NB4 (cell line): ENCODE measurements at regions not wholly inside any gene's neighbourhood (a gene's known extent, or its start where the extent isn't known, plus 50 kb on each side); places are given as distances from the start of the nearest gene placed in this dataset.

Experiments used
- DNase-seq: peaks from one replicate; pipeline ENCODE4 v3.0.0; 2010; ENCODE audit warnings: low read depth
- H3K4me3 ChIP-seq: one replicate; pipeline ENCODE4 v1.5.1; 2011; ENCODE audit warnings: mild to moderate bottlenecking, low read depth, low read length, moderate library complexity
- MYC ChIP-seq: IDR thresholded peaks from 2 replicates; pipeline ENCODE4 v1.6.1; 2011; ENCODE audit warnings: low read depth, low read length
- POLR2A ChIP-seq: IDR thresholded peaks from 2 replicates; pipeline ENCODE4 v1.6.1; 2011; ENCODE audit warnings: mild to moderate bottlenecking; ENCODE audit not compliant: insufficient read length; ENCODE audit errors: extremely low read depth
- TF ChIP-seq, protein P1 (sequence below): IDR thresholded peaks from one replicate; pipeline ENCODE4 v1.5.1; 2012; ENCODE audit warnings: low read depth, low read length
- TF ChIP-seq, protein P2 (sequence below): IDR thresholded peaks from 2 replicates; pipeline ENCODE4 v1.6.1; 2011; ENCODE audit warnings: low read depth, low read length

- no peak for DNase-seq
- no peak overlapping the region for H3K4me3 ChIP-seq
- TF ChIP-seq, protein P1, sequence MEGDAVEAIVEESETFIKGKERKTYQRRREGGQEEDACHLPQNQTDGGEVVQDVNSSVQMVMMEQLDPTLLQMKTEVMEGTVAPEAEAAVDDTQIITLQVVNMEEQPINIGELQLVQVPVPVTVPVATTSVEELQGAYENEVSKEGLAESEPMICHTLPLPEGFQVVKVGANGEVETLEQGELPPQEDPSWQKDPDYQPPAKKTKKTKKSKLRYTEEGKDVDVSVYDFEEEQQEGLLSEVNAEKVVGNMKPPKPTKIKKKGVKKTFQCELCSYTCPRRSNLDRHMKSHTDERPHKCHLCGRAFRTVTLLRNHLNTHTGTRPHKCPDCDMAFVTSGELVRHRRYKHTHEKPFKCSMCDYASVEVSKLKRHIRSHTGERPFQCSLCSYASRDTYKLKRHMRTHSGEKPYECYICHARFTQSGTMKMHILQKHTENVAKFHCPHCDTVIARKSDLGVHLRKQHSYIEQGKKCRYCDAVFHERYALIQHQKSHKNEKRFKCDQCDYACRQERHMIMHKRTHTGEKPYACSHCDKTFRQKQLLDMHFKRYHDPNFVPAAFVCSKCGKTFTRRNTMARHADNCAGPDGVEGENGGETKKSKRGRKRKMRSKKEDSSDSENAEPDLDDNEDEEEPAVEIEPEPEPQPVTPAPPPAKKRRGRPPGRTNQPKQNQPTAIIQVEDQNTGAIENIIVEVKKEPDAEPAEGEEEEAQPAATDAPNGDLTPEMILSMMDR = no peak
- TF ChIP-seq POLR2A (no peak), MYC (no peak)
- TF ChIP-seq, protein P2, sequence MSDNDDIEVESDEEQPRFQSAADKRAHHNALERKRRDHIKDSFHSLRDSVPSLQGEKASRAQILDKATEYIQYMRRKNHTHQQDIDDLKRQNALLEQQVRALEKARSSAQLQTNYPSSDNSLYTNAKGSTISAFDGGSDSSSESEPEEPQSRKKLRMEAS = no peak
These were observed 468.0 kb downstream of the EPM2A start for GRCh38 chr6:145267076-145267867.

- TF ChIP-seq POLR2A (no peak), MYC (no peak)
- TF ChIP-seq, protein P2 = no peak
- TF ChIP-seq, protein P1 = no peak
- H3K4me3 ChIP-seq = no peak overlapping the region
- DNase-seq = no peak
These were observed 464.9 kb downstream of the EPM2A start for GRCh38 chr6:145270464-145270863.

- no peak for DNase-seq
- no peak overlapping the region for H3K4me3 ChIP-seq
- TF ChIP-seq POLR2A (no peak), MYC (no peak)
- TF ChIP-seq, protein P1 = no peak
- TF ChIP-seq, protein P2 = no peak
These were observed 464.3 kb downstream of the EPM2A start for GRCh38 chr6:145271040-145271439.

DNA sequence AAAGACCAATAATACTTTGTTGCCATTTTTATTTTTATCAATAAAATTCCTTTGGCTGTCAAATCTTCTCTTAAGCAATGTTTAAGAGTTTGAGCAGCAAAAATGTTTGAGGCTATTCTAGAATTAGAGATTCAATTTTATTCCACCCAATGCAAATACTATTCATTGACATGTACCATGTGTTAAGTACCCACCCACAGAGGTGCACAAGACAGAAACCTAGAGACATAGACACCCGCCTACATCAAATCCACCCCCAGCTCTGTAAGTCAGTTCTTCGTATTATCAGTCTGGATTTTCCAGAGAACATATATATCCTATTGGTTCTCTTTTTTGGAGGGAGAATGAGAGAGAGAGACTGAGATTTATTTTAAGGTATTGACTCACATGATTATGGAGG is 463.7 kb downstream of the EPM2A start:
- TF ChIP-seq POLR2A (no peak), MYC (no peak)
- TF ChIP-seq, protein P1 = no peak
- TF ChIP-seq, protein P2 = no peak
- no peak overlapping the region for H3K4me3 ChIP-seq
- DNase-seq = no peak

- DNase-seq = no peak
- TF ChIP-seq POLR2A = no peak
- TF ChIP-seq, protein P1 = no peak
- TF ChIP-seq MYC = no peak
- TF ChIP-seq, protein P2 = no peak
- H3K4me3 ChIP-seq = no peak overlapping the region
These were observed 463.1 kb downstream of the EPM2A start for GRCh38 chr6:145272246-145272645.
